OCI-LY1 (cell line): ENCODE measurements at regions not wholly inside any gene's neighbourhood (a gene's known extent, or its start where the extent isn't known, plus 50 kb on each side); places are given as distances from the start of the nearest gene placed in this dataset.

Source experiments
- CTCF ChIP-seq: fragments of 200-600 bp; sonication (generic), shearing (Covaris generic); IDR thresholded peaks from 2 replicates; pipeline ENCODE4 v1.5.1; 2017; ENCODE audit warnings: mild to moderate bottlenecking, antibody characterized with exemption, low read length, moderate library complexity, mixed read lengths
- EZH2 ChIP-seq: fragments of 200-600 bp; sonication (generic), shearing (Covaris generic); IDR thresholded peaks from 2 replicates; pipeline ENCODE4 v1.8.0; 2017; ENCODE audit warnings: borderline replicate concordance, mixed run types, mild to moderate bottlenecking, antibody characterized with exemption, low read length, moderate library complexity, mixed read lengths

DNA sequence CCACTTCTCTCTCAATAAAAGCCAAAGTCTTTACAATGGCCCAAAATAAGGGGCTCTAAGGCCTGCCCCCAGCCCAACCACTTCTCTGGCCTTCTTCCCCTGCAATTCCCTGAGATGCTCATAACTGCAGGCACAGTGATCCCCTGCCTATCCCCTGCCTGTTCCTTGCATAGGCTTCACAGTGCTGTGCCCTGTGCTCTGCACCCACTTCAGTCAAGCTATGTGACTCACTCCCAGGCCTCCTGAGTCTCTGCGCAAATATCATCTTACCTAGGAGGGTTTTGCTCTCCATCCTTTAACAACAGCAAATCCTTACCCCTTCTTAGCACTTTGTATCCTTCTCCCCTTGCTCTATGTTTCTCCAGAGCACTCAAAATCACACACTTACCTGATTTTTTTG lies 242.2 kb downstream of the MSRB3 start:
- TF ChIP-seq CTCF = no peak
- no peak for TF ChIP-seq EZH2
